H1 (cell line): ENCODE measurements at regions not wholly inside any gene's neighbourhood (a gene's known extent, or its start where the extent isn't known, plus 50 kb on each side); places are given as distances from the start of the nearest gene placed in this dataset.

ENCODE experiments used
- CHD1 ChIP-seq: IDR thresholded peaks from 2 replicates; pipeline ENCODE4 v1.6.1; 2012; ENCODE audit warnings: low read depth, low read length, improper control_type of control experiment
- KDM1A ChIP-seq: fragments of 200-600, 300-600 bp; sonication (generic); IDR thresholded peaks from 2 replicates; pipeline ENCODE4 v1.7.1; 2016; ENCODE audit warnings: mild to moderate bottlenecking, low read length, borderline replicate concordance
- KDM4A ChIP-seq: IDR thresholded peaks from one replicate; pipeline ENCODE4 v1.7.1; 2012; ENCODE audit warnings: low read depth, mild to moderate bottlenecking, moderate library complexity, low read length, inconsistent platforms; ENCODE audit not compliant: severe bottlenecking
- SP1 ChIP-seq: IDR thresholded peaks from 2 replicates; pipeline ENCODE4 v1.6.1; 2011; ENCODE audit warnings: low read depth, low read length

DNA sequence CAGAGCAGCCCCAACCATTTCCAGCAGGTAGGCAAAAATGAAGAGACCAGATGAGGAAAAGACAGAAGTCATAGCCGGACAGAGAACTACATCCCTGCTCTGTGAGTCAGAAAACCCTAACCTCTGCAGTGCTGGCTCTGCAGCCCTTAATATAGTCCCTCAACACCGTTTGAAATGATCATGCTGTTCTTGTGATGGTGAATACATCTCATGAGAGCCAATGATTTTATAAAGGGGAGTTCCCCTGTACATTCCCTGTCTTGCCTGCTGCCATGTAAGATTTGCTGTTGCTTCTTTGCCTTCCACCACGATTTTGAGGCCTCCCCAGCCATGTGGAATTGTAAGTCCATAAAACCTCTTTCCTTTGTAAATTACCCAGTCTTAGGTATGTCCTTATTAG lies 216.8 kb upstream of the RFX3 start (continued):
- no peak for TF ChIP-seq SP1
- no peak for TF ChIP-seq KDM4A
- no peak for TF ChIP-seq CHD1
- TF ChIP-seq KDM1A = no peak
